WTC11 (cell line): ENCODE measurements at regions not wholly inside any gene's neighbourhood (a gene's known extent, or its start where the extent isn't known, plus 50 kb on each side); places are given as distances from the start of the nearest gene placed in this dataset.

Experiments used
- ARID4B ChIP-seq: sonication (generic); formaldehyde crosslinking; IDR thresholded peaks from 2 replicates; pipeline ENCODE4 v1.8.0; 2023; ENCODE audit warnings: missing genetic modification reagents, mild to moderate bottlenecking, borderline replicate concordance
- CTCF ChIP-seq: fragments of 200-600 bp; IDR thresholded peaks from 2 replicates; pipeline ENCODE4 v1.8.0; 2022; ENCODE audit warnings: antibody characterized with exemption
- GTF2I ChIP-seq: fragments of 250-450 bp; sonication (Bioruptor Pico); conservative IDR thresholded peaks from 2 replicates; pipeline ENCODE4 v1.4.0; 2021; ENCODE audit warnings: mild to moderate bottlenecking
- HMGXB4 ChIP-seq: sonication (generic); formaldehyde crosslinking; IDR thresholded peaks from 2 replicates; pipeline ENCODE4 v1.8.1; 2023; ENCODE audit warnings: mild to moderate bottlenecking, moderate library complexity, missing genetic modification reagents
- IRF1 ChIP-seq: sonication (generic); formaldehyde crosslinking; IDR thresholded peaks from 2 replicates; pipeline ENCODE4 v1.8.0; 2023; ENCODE audit warnings: missing genetic modification reagents
- MLX ChIP-seq: sonication (generic); formaldehyde crosslinking; IDR thresholded peaks from 2 replicates; pipeline ENCODE4 v1.8.1; 2023; ENCODE audit warnings: mild to moderate bottlenecking, missing genetic modification reagents, moderate library complexity
- RELA ChIP-seq: sonication (generic); formaldehyde crosslinking; IDR thresholded peaks from 2 replicates; pipeline ENCODE4 v1.8.1; 2022; ENCODE audit warnings: missing genetic modification reagents, mild to moderate bottlenecking, borderline replicate concordance
- SMAD4 ChIP-seq: sonication (generic); formaldehyde crosslinking; IDR thresholded peaks from 2 replicates; pipeline ENCODE4 v1.8.0; 2022; ENCODE audit warnings: mild to moderate bottlenecking, missing genetic modification reagents
- STAT6 ChIP-seq: sonication (generic); formaldehyde crosslinking; conservative IDR thresholded peaks from 2 replicates; pipeline ENCODE4 v1.8.1; 2023; ENCODE audit warnings: mild to moderate bottlenecking, low read depth, missing genetic modification reagents, moderate library complexity
- TCF7 ChIP-seq: sonication (generic); formaldehyde crosslinking; IDR thresholded peaks from 2 replicates; pipeline ENCODE4 v1.8.0; 2022; ENCODE audit warnings: mild to moderate bottlenecking, low read depth, missing genetic modification reagents, moderate library complexity
- USF2 ChIP-seq: sonication (generic); formaldehyde crosslinking; IDR thresholded peaks from 2 replicates; pipeline ENCODE4 v1.8.1; 2023; ENCODE audit warnings: mild to moderate bottlenecking, missing genetic modification reagents, moderate library complexity
- ZBTB43 ChIP-seq: sonication (generic); formaldehyde crosslinking; IDR thresholded peaks from 2 replicates; pipeline ENCODE4 v1.8.1; 2023; ENCODE audit warnings: mild to moderate bottlenecking, missing genetic modification reagents
- ZNF121 ChIP-seq: sonication (generic); formaldehyde crosslinking; IDR thresholded peaks from 2 replicates; pipeline ENCODE4 v1.8.0; 2023; ENCODE audit warnings: missing genetic modification reagents

- TF ChIP-seq TCF7 (CRISPR knock-in tag) (no peak), CTCF (no peak), ZNF121 (CRISPR knock-in tag) (no peak), ARID4B (CRISPR knock-in tag) (no peak), RELA (CRISPR knock-in tag) (no peak), SMAD4 (CRISPR knock-in tag) (no peak), GTF2I (CRISPR knock-in tag) (no peak), ZBTB43 (CRISPR knock-in tag) (no peak), MLX (no peak), STAT6 (no peak), USF2 (CRISPR knock-in tag) (no peak), IRF1 (CRISPR knock-in tag) (no peak), HMGXB4 (CRISPR knock-in tag) (no peak)
Measured at GRCh38 chr14:78090864-78091263, 79.3 kb upstream of the NRXN3 start.
